MCF 10A (cell line): ENCODE measurements at regions not wholly inside any gene's neighbourhood (a gene's known extent, or its start where the extent isn't known, plus 50 kb on each side); places are given as distances from the start of the nearest gene placed in this dataset.
"Not testable (repeated sequence)": the region's sequence is repeated elsewhere in the genome, so short reads cannot be mapped to it uniquely, and the experiment has no call there.

Experiments used
- BruUV-seq: library from RNA; stranded (reverse); fragments of 400-500 nt; replicated peaks from 2 replicates; lab custom pipeline; 2021; lab: Mats Ljungman, UMichigan
- CTCF ChIA-PET: fragments of 300-600 bp; sonication (Branson Sonifier 250); formaldehyde crosslinking; extraction: SDS; loops from one replicate; lab custom pipeline; 2021; ENCODE audit warnings: antibody characterized with exemption, inconsistent platforms; lab: Yijun Ruan, JAX
- POLR2A ChIA-PET: fragments of 300-600, 350-650 bp; sonication (Branson Sonifier 250); formaldehyde crosslinking; extraction: SDS; loops from one replicate; lab custom pipeline; 2020; ENCODE audit warnings: antibody characterized with exemption, inconsistent platforms; lab: Yijun Ruan, JAX
- DNase-seq: peaks from one replicate; pipeline ENCODE4 v3.0.0-alpha.2; 2018; ENCODE audit not compliant: unreplicated experiment
- H3K27ac Mint-ChIP-seq: one replicate; pipeline ENCODE4 v1.8.0; 2022; ENCODE audit warnings: mild to moderate bottlenecking, low read depth, mixed read lengths; ENCODE audit not compliant: unreplicated experiment
- H3K27me3 Mint-ChIP-seq: one replicate; pipeline ENCODE4 v1.8.0; 2022; ENCODE audit warnings: mixed read lengths; ENCODE audit not compliant: insufficient read depth, unreplicated experiment
- H3K36me3 Mint-ChIP-seq: one replicate; pipeline ENCODE4 v1.8.0; 2022; ENCODE audit warnings: mild to moderate bottlenecking, moderate library complexity, mixed read lengths; ENCODE audit not compliant: insufficient read depth, unreplicated experiment
- H3K4me1 Mint-ChIP-seq: one replicate; pipeline ENCODE4 v1.8.0; 2022; ENCODE audit warnings: mixed read lengths; ENCODE audit not compliant: insufficient read depth, unreplicated experiment
- H3K4me3 Mint-ChIP-seq: one replicate; pipeline ENCODE4 v1.8.0; 2022; ENCODE audit warnings: mild to moderate bottlenecking, moderate library complexity, mixed read lengths; ENCODE audit not compliant: unreplicated experiment
- H3K9me3 Mint-ChIP-seq: one replicate; pipeline ENCODE4 v1.8.0; 2022; ENCODE audit warnings: mixed read lengths; ENCODE audit not compliant: unreplicated experiment
- CTCF ChIP-seq: fragments of 200-600 bp; IDR thresholded peaks from one replicate; pipeline ENCODE4 v1.8.0; 2022; ENCODE audit warnings: antibody characterized with exemption, mild to moderate bottlenecking; ENCODE audit not compliant: unreplicated experiment
- intact Hi-C: fragments of 100-400 bp; cut with micrococcal nuclease; formaldehyde crosslinking; loops from 2 replicates; pipeline ENCODE4 v1.14.1; 2022

GRCh38 chr14:45891417-45892080 lies 638.5 kb upstream of the MIS18BP1 start:
- peaks cover 7% of the 10 kb centered on the region for H3K9me3 Mint-ChIP-seq
- H3K36me3 Mint-ChIP-seq = no peaks in the 10 kb centered on the region
- CTCF ChIA-PET = no interaction called here
- POLR2A ChIA-PET = no interaction called here
- intact Hi-C loops = no loop called here
- H3K27me3 Mint-ChIP-seq = no peaks in the 10 kb centered on the region
- peaks cover 9% of the 10 kb centered on the region for H3K4me1 Mint-ChIP-seq
- H3K27ac Mint-ChIP-seq = no peak overlapping the region
- no peak overlapping the region for H3K4me3 Mint-ChIP-seq
- peak; percentile 32 for DNase-seq
- BruUV-seq = no TSS peak
- no peak for TF ChIP-seq CTCF

- BruUV-seq, H3K9me3 Mint-ChIP-seq, POLR2A ChIA-PET, intact Hi-C loops, H3K27me3 Mint-ChIP-seq, H3K4me1 Mint-ChIP-seq, H3K4me3 Mint-ChIP-seq, CTCF ChIA-PET, H3K27ac Mint-ChIP-seq, H3K36me3 Mint-ChIP-seq, DNase-seq: not testable (repeated sequence)
Measured at GRCh38 chr14:45888766-45889285, 635.8 kb upstream of the MIS18BP1 start.

- H3K27ac Mint-ChIP-seq = no peak overlapping the region
- POLR2A ChIA-PET = no interaction called here
Measured at GRCh38 chr14:45877981-45878380, 625.0 kb upstream of the MIS18BP1 start.

GRCh38 chr14:45868863-45869262 lies 615.9 kb upstream of the MIS18BP1 start:
- no TSS peak for BruUV-seq
- no peaks in the 10 kb centered on the region for H3K27me3 Mint-ChIP-seq
- H3K9me3 Mint-ChIP-seq = no peaks in the 10 kb centered on the region
- CTCF ChIA-PET = interaction anchor here (0.7 to 1.2 kb wide), 2 partner anchors 30 to 207 kb away, joined by 4 read pairs; no protein-coding TSS in a partner anchor
- TF ChIP-seq CTCF = no peak
- H3K4me3 Mint-ChIP-seq = no peak overlapping the region
- POLR2A ChIA-PET = no interaction called here
- intact Hi-C loops = loop anchor here (10.0 kb wide), 1 partner anchor 1096 kb away; no protein-coding TSS in a partner anchor
- H3K36me3 Mint-ChIP-seq = no peaks in the 10 kb centered on the region
- H3K27ac Mint-ChIP-seq = no peak overlapping the region
- DNase-seq = no peak
- H3K4me1 Mint-ChIP-seq = no peaks in the 10 kb centered on the region

More at GRCh38 chr14:45877981-45878380, 625.0 kb upstream of the MIS18BP1 start:
- BruUV-seq = no TSS peak
- DNase-seq = no peak
- no peak overlapping the region for H3K4me3 Mint-ChIP-seq
- H3K36me3 Mint-ChIP-seq = no peaks in the 10 kb centered on the region
- CTCF ChIA-PET = no interaction called here
- intact Hi-C loops = no loop called here
- no peaks in the 10 kb centered on the region for H3K4me1 Mint-ChIP-seq
- TF ChIP-seq CTCF = no peak
- H3K27me3 Mint-ChIP-seq = no peaks in the 10 kb centered on the region
- H3K9me3 Mint-ChIP-seq = no peaks in the 10 kb centered on the region
